ENCODE measurements at regions not wholly inside any gene's neighbourhood (a gene's known extent, or its start where the extent isn't known, plus 50 kb on each side); places are given as distances from the start of the nearest gene placed in this dataset.

DNA sequence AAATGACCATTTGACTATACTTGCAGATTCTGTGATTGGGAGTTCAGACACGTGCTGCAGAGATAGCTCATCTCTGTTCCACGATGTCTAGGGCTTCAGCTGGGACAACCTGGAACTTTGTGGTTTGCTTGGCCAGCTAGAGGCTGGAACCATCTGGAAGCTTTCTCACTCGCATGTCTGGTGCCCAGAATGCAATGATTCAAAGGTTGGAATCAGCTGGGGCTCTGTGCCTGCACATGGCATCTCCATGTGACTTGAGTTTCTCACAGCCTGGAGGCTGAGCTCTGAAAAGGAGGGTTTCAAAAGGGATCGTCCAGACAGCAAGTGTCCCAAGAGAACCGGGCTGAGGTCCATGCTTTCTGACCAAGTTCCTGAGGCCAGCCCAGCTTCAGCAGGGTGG, 465.2 kb downstream of the GADD45G start:
- TF ChIP-seq, protein P1, sequence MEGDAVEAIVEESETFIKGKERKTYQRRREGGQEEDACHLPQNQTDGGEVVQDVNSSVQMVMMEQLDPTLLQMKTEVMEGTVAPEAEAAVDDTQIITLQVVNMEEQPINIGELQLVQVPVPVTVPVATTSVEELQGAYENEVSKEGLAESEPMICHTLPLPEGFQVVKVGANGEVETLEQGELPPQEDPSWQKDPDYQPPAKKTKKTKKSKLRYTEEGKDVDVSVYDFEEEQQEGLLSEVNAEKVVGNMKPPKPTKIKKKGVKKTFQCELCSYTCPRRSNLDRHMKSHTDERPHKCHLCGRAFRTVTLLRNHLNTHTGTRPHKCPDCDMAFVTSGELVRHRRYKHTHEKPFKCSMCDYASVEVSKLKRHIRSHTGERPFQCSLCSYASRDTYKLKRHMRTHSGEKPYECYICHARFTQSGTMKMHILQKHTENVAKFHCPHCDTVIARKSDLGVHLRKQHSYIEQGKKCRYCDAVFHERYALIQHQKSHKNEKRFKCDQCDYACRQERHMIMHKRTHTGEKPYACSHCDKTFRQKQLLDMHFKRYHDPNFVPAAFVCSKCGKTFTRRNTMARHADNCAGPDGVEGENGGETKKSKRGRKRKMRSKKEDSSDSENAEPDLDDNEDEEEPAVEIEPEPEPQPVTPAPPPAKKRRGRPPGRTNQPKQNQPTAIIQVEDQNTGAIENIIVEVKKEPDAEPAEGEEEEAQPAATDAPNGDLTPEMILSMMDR (IDR thresholded peaks at IDR 0.05), result no peak
- TF ChIP-seq POLR2A (IDR thresholded peaks at IDR 0.05) (no peak), EP300 (IDR thresholded peaks at IDR 0.05) (no peak), POLR2AphosphoS5 (IDR thresholded peaks at IDR 0.05) (no peak)

All from upper lobe of left lung (tissue), 4 donors.